ENCODE measurements at regions not wholly inside any gene's neighbourhood (a gene's known extent, or its start where the extent isn't known, plus 50 kb on each side); places are given as distances from the start of the nearest gene placed in this dataset.

GRCh38 chr2:120902592-120902991 is 166.9 kb downstream of the GLI2 start:
- no peak for DNase-seq

- DNase-seq: no peak
These were observed 168.7 kb downstream of the GLI2 start for GRCh38 chr2:120904379-120904778.

- no peak for DNase-seq
These were observed 169.2 kb downstream of the GLI2 start for GRCh38 chr2:120904830-120905234.

GRCh38 chr2:120905298-120905697 is 169.6 kb downstream of the GLI2 start:
- DNase-seq: no peak

GRCh38 chr2:120905824-120906571 is 170.3 kb downstream of the GLI2 start:
- DNase-seq: no peak

GRCh38 chr2:120906914-120907313 is 171.2 kb downstream of the GLI2 start:
- DNase-seq: no peak

GRCh38 chr2:120907822-120908221 is 172.2 kb downstream of the GLI2 start:
- DNase-seq: no peak

GRCh38 chr2:120908314-120908975 is 172.8 kb downstream of the GLI2 start:
- no peak for DNase-seq

GRCh38 chr2:120909102-120909501 is 173.4 kb downstream of the GLI2 start:
- DNase-seq: no peak

GRCh38 chr2:120910164-120910563 is 174.5 kb downstream of the GLI2 start:
- no peak for DNase-seq

GRCh38 chr2:120910956-120911951 is 175.6 kb downstream of the GLI2 start:
- no peak for DNase-seq

- DNase-seq: no peak
These were observed 176.7 kb downstream of the GLI2 start for GRCh38 chr2:120912101-120912985.

- DNase-seq: no peak
These were observed 178.5 kb downstream of the GLI2 start for GRCh38 chr2:120913972-120914838.

GRCh38 chr2:120914839-120915521 is 179.3 kb downstream of the GLI2 start:
- DNase-seq: no peak

- no peak for DNase-seq
These were observed 180.0 kb downstream of the GLI2 start for GRCh38 chr2:120915670-120916069.

- DNase-seq: no peak
These were observed 180.8 kb downstream of the GLI2 start for GRCh38 chr2:120916446-120916845.

- no peak for DNase-seq
These were observed 182.2 kb downstream of the GLI2 start for GRCh38 chr2:120917886-120918285.

GRCh38 chr2:120919216-120919615 is 183.5 kb downstream of the GLI2 start:
- DNase-seq: no peak

GRCh38 chr2:120919771-120920453 is 184.2 kb downstream of the GLI2 start:
- DNase-seq: no peak

Measured in NCI-H1048 (cell line).